GM12872 (cell line): ENCODE measurements at regions not wholly inside any gene's neighbourhood (a gene's known extent, or its start where the extent isn't known, plus 50 kb on each side); places are given as distances from the start of the nearest gene placed in this dataset.

Experiments used
- CTCF ChIP-seq: IDR thresholded peaks from 3 replicates; pipeline ENCODE4 v1.5.1; 2011; ENCODE audit warnings: low read depth, mild to moderate bottlenecking, low read length, moderate library complexity; ENCODE audit not compliant: insufficient read depth

- TF ChIP-seq CTCF = no peak
Observed at GRCh38 chr6:169933839-169934698, 182.6 kb downstream of the ERMARD start.

GRCh38 chr6:169933251-169933821 lies 181.9 kb downstream of the ERMARD start:
- TF ChIP-seq CTCF = no peak

GRCh38 chr6:169932491-169932890 lies 181.1 kb downstream of the ERMARD start:
- no peak for TF ChIP-seq CTCF

GRCh38 chr6:169931261-169931660 lies 179.8 kb downstream of the ERMARD start:
- TF ChIP-seq CTCF = no peak

GRCh38 chr6:169930799-169931198 lies 179.4 kb downstream of the ERMARD start:
- no peak for TF ChIP-seq CTCF

- TF ChIP-seq CTCF = no peak
Observed at GRCh38 chr6:169927711-169928110, 176.3 kb downstream of the ERMARD start.

GRCh38 chr6:169926617-169927417 lies 175.4 kb downstream of the ERMARD start:
- TF ChIP-seq CTCF = no peak
